Dermis microvascular lymphatic vessel endothelial cell (primary cell): ENCODE measurements at regions not wholly inside any gene's neighbourhood (a gene's known extent, or its start where the extent isn't known, plus 50 kb on each side); places are given as distances from the start of the nearest gene placed in this dataset.
"Not testable (repeated sequence)": the region's sequence is repeated elsewhere in the genome, so short reads cannot be mapped to it uniquely, and the experiment has no call there.

Experiments
- DNase-seq, 2 donors: peaks; one replicate each; pipeline versions ENCODE4 v3.0.0 to v3.0.0-alpha.2; 2010; ENCODE audit warnings: low read depth in 2 of 2

DNA sequence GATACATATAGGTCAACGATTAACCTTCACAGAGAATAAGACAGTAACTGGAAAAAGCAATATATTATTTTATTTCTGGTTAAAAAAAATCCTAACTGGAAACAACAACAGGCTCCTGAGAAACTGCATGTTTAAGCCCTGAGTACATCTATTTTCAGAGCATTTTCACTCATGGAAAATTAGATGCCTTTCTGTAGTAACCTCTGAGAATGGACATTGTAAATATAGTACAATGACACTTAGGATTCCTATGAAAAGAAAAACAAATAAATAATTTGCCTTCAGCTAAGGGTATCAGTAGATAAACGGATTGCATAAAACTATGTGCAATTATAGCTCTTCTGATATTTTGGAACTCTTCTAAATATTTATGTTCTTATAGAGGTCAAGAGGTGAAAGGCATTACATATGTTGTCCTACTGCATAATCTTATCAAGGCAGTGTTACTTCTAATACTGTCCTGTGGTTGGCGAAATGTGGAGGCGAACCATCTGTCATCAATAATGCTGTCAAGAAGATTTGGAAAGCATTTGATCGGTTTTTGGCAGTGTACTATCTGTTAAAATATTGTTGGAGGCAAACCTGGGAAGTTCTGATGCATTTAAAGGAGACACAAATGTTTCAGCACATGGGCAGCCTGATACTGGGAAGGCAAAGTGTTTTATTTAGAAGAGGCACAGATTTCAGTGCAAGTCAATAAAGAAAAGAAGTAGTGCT, 381.8 kb downstream of the BTG1 start:
- DNase-seq, result no peak

DNA sequence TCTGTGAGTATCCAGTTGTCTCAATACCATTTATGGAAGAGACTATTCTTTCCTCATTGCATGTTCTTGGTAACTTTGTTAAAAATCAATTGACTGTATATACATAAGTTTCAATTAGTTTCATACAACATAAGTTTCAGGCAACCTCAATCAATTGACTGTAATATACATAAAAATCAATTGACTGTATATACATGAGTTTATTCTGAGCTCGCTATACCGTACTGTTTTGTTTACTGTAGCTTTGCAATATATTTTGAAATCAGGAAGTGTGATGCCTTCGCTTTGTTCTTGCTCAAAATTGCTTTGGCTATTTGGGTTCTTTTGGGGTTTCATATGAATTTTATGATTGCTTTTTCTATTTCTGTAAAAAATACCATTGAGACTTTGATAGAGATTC, 392.0 kb downstream of the BTG1 start:
- DNase-seq, result no peak

DNA sequence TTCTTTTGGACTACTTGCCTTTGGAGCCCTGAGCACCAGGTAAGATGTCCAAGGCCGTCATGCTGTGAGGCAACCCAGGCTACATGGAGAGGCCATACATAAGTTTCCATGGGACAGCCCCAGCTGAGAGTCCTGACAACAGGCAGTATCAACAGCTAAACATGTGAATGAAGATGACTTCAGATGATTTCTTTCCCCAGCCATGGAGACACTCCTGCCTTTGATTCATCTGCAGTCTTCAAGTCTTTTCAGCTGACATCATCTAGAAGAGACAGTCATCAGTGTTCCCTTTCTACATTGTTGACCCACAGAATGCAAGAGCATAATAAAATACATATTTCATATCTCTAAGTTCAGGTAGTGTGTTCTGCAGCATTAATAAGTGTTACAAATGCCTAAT, 398.7 kb downstream of the BTG1 start:
- DNase-seq, result no peak

DNA sequence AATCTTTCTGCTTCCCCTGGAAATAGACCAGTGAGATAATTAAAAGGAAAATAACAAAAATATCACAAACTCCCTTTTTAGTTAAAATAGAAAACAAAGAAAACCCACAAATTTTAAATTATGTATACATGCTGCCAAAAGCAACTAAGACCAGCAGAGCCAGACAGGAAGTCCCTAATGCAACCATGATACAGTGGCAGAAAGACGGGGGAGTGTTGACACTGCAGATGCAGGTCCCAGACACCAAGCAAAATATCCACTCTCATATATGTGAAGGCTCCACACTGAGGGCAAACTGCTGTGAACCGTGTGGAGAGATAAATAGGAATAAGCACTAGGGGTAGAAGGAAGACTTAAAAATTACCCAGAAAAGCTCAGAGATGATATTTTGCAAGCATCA, 401.0 kb downstream of the BTG1 start:
- DNase-seq, result no peak

GRCh38 chr12:91743704-91744321, 401.8 kb downstream of the BTG1 start:
- no peak for DNase-seq

DNA sequence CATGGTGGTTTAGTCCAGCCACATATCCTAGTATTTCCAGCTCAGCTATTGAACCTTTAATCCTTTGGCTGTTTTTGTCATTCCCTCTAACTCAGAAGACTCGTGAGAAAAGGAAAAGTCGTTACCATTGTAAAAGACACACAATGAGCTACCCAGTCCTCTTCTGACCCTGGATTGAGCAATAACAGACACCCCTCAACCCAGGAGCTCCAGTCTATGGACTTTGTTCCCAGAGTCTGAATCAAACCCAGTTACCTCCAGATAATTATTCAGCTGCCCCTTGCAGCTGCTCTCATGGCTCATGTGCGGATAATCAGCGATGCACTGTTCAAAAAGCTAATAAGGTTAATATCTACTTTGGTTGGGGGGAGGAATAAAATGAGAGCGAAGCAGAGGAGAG, 402.4 kb downstream of the BTG1 start:
- DNase-seq, result no peak

- no peak for DNase-seq
These were observed 403.7 kb downstream of the BTG1 start for GRCh38 chr12:91741932-91742331.

DNA sequence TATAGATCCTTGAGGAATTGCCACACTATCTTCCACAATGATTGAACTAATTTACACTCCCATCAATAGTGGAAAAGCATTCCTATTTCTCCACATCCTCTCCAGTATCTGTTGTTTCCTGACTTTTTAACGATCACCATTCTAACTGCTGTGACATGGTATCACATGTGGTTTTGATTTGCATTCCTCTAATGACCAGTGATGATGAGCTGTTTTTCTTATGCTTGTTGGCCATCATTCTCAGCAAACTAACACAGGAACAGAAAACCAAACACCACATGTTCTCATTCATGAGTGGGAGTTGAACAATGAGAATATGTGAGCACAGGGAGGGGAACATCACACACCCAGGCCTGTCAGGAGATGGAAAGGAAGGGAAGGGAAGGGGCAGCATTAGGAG, 411.8 kb downstream of the BTG1 start:
- not testable (repeated sequence) for DNase-seq

- no peak for DNase-seq
These were observed 413.6 kb downstream of the BTG1 start for GRCh38 chr12:91732086-91732485.

GRCh38 chr12:91729543-91729942, 416.1 kb downstream of the BTG1 start:
- no peak for DNase-seq

DNA sequence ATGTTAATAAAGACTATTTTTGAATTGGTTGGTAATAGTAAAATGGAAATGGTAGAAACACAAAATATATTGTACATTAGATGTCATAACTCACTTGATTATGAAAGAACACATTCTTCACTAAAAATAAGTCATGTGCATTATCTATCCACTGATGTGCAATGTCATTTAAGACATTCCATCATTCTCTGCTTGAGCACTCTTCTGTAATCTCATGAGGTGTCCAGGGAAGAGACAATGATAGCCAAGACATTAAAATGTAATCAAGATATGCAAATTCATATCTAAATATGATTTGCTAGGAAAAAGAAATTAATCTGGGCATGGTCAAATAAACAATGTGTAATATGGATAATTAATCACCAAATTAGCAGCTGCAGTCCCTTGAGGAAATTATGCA, 422.5 kb downstream of the BTG1 start:
- DNase-seq, result no peak

DNA sequence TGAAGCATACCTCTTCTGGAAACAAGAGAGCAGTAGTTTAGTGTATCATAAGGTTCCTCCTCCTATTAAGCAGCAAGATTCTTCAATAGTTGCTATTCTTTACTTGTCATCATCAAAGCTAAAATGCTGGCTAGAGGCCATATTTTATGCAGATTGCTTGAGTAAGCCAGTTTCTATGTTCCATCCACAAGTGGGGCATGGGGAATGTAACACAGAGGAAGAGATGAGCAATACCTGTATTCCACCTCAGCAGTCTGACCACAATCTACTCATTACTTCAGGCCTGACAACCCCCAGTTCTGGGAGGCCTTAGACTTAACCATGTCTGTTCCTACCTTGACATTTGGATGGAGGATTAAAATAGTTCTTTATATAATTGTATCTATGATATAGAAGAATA, 423.6 kb downstream of the BTG1 start:
- DNase-seq, result no peak

- no peak for DNase-seq
These were observed 424.6 kb downstream of the BTG1 start for GRCh38 chr12:91721023-91721422.

DNA sequence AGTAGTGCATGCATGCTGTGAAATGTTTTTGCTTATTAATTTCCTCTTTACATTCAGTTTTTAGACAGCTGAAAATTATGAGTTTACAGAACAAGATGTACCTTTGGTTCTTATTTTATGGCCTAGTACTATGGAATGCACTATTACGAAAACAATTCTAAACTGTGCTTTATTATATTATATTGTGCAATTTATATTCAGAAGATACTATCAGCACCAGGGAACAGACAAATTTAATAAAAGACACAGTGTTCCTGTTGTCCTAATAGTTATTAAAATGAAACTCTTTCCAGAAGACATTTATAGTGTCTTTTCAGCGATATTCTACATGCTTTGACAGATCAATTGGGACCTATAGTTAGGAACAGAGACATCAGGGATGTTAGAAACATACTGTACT, 427.3 kb downstream of the BTG1 start:
- no peak for DNase-seq

- DNase-seq, result no peak
These were observed 427.8 kb downstream of the BTG1 start for GRCh38 chr12:91717804-91718203.

GRCh38 chr12:91711925-91712324, 433.7 kb downstream of the BTG1 start:
- DNase-seq, result not testable (repeated sequence)

- DNase-seq, result no peak
These were observed 439.2 kb downstream of the BTG1 start for GRCh38 chr12:91706466-91706865.

GRCh38 chr12:91704446-91704845, 441.2 kb downstream of the BTG1 start:
- DNase-seq, result peak; percentile 79 to 83

GRCh38 chr12:91703491-91704283, 442.0 kb downstream of the BTG1 start:
- DNase-seq, result no peak

- no peak for DNase-seq
These were observed 442.7 kb downstream of the BTG1 start for GRCh38 chr12:91702843-91703425.

DNA sequence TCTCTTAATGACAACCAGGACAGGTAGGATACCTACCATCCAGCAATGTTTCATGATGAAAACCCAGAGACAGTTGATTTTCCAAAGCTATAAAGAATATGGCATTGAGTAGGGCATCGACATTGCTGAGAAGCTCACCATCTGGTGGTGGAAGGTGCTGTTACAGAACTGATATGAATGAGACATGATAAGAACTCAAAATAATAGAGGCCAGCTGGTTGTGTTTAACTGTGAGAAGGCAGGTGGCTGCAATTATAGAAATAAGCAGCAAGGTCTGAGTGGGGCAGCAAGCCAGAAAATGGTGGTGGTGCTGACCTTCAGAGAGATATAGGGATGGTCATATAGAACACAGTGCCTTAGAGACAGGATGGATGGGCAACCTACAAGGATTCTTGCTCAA, 449.7 kb downstream of the BTG1 start:
- DNase-seq, result no peak

DNA sequence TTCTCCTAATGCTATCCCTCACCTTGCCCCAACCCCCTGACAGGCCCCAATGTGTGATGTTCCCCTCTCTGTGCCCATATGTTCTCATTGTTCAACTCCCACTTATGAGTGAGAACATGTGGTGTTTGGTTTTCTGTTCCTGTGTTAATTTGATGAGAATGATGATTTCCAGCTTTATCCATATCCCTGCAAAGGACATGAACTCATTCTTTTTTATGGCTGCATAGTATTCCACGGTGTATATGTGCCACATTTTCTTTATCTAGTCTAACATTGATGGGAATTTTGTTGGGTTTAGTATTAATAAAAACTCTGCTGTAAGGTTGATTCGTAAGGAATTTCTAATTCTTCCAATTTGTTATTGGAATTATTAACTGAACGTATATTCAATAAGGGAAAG, 450.2 kb downstream of the BTG1 start:
- not testable (repeated sequence) for DNase-seq
